ENCODE measurements at regions not wholly inside any gene's neighbourhood (a gene's known extent, or its start where the extent isn't known, plus 50 kb on each side); places are given as distances from the start of the nearest gene placed in this dataset.

DNA sequence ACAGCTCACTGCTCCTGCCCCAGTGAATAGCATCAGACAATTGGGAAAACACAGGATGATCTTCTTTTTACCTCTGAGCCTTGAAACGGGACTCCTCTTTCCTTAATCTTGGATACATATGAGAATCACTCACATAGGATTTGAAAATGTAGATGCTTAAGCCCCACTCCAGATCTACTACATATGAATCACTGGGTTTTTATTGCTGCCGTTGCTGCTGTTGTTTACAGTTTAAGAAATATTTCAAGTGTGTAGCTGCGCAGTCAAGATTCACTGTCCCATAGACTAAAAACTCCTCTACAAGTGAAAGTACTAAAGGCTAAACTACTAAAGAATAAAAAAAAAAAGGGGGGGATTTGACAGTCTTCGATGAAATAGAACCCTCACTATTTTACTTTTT lies 765.9 kb downstream of the NTRK3 start:
- Histone ChIP-seq H3K36me3 (ENCODE audit: insufficient read depth, low read length, poor library complexity, severe bottlenecking) (no peaks in the 10 kb centered on the region), H3K27me3 (replicated peaks; ENCODE audit: insufficient read depth, low read depth, low read length, poor library complexity) (no peaks in the 10 kb centered on the region), H3K27ac (ENCODE audit: low read depth, low read length, poor library complexity, severe bottlenecking) (no peak overlapping the region), H3K4me1 (ENCODE audit: insufficient read depth, low read length, poor library complexity, severe bottlenecking) (no peaks in the 10 kb centered on the region), H3K4me3 (ENCODE audit: low read depth, low read length, poor library complexity, severe bottlenecking) (no peak overlapping the region), H3K9me3 (ENCODE audit: low read depth, low read length, poor library complexity, severe bottlenecking) (peaks cover 31% of the 10 kb centered on the region)
- intact Hi-C loops (cut with micrococcal nuclease; ENCODE audit: unreplicated experiment), result no loop called here
- BruUV-seq (replicated peaks), result no TSS peak
- POLR2A ChIA-PET (ENCODE audit: low non-redundant PET), result no interaction called here
- DNase-seq (ENCODE audit: low spot score), result no peak
- CTCF ChIA-PET, result no interaction called here
- no peak for TF ChIP-seq CTCF (conservative IDR thresholded peaks at IDR 0.05; ENCODE audit: low read depth, low read length)
- TF ChIP-seq EZH2 (IDR thresholded peaks at IDR 0.05; ENCODE audit: borderline replicate concordance, low read depth, low read length, poor library complexity, severe bottlenecking), result no peak

DNA sequence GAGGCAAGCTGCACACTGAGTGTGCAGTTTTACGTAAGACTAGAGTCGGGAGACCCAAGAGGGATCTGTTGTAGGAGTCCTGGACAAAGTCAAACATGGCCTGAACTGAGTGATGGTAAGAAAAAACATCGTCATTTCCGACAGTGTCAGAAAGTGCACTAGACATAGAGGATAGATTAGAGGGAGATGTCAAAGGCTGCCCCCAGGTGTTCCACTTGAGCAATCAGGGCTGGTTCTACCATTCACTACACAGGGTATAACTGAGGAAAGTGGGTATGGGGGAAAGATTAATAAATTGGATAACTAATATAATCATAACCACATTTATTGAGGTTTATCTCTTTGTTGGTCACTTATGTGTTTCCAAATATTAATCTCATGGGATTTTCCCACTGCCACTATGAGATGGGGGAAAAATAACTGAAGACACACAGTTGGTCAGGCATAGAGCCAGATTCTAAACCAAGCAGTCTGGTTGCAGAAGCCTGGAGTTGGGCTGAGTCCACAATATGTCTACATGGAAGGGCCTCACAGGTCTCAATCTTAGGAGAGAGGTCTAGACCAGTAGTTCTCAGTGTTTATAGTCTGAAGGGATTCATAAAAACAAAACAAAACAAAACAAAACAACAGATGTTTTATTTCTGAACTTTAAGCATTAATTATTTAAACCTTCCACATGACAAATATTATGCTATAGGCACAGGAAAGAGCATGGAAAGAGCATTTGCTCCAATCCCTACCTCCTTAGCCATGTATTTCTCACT lies 766.5 kb downstream of the NTRK3 start:
- CTCF ChIA-PET, result no interaction called here
- no TSS peak for BruUV-seq (replicated peaks)
- no peak overlapping the region for H3K27ac ChIP-seq (ENCODE audit: low read depth, low read length, poor library complexity, severe bottlenecking)
- no peaks in the 10 kb centered on the region for H3K27me3 ChIP-seq (replicated peaks; ENCODE audit: insufficient read depth, low read depth, low read length, poor library complexity)
- H3K36me3 ChIP-seq (ENCODE audit: insufficient read depth, low read length, poor library complexity, severe bottlenecking), result no peaks in the 10 kb centered on the region
- no peak for DNase-seq (ENCODE audit: low spot score)
- H3K4me3 ChIP-seq (ENCODE audit: low read depth, low read length, poor library complexity, severe bottlenecking), result no peak overlapping the region
- intact Hi-C loops (cut with micrococcal nuclease; ENCODE audit: unreplicated experiment), result no loop called here
- H3K4me1 ChIP-seq (ENCODE audit: insufficient read depth, low read length, poor library complexity, severe bottlenecking), result no peaks in the 10 kb centered on the region
- POLR2A ChIA-PET (ENCODE audit: low non-redundant PET), result no interaction called here
- no peak for TF ChIP-seq CTCF (conservative IDR thresholded peaks at IDR 0.05; ENCODE audit: low read depth, low read length)
- no peak for TF ChIP-seq EZH2 (IDR thresholded peaks at IDR 0.05; ENCODE audit: borderline replicate concordance, low read depth, low read length, poor library complexity, severe bottlenecking)
- H3K9me3 ChIP-seq (ENCODE audit: low read depth, low read length, poor library complexity, severe bottlenecking), result peaks cover 26% of the 10 kb centered on the region

- BruUV-seq (replicated peaks), result no TSS peak
- TF ChIP-seq CTCF (conservative IDR thresholded peaks at IDR 0.05; ENCODE audit: low read depth, low read length) (no peak), EZH2 (IDR thresholded peaks at IDR 0.05; ENCODE audit: borderline replicate concordance, low read depth, low read length, poor library complexity, severe bottlenecking) (no peak)
- Histone ChIP-seq H3K4me3 (ENCODE audit: low read depth, low read length, poor library complexity, severe bottlenecking) (no peak overlapping the region), H3K27me3 (replicated peaks; ENCODE audit: insufficient read depth, low read depth, low read length, poor library complexity) (no peaks in the 10 kb centered on the region), H3K27ac (ENCODE audit: low read depth, low read length, poor library complexity, severe bottlenecking) (no peak overlapping the region), H3K36me3 (ENCODE audit: insufficient read depth, low read length, poor library complexity, severe bottlenecking) (no peaks in the 10 kb centered on the region), H3K4me1 (ENCODE audit: insufficient read depth, low read length, poor library complexity, severe bottlenecking) (no peaks in the 10 kb centered on the region), H3K9me3 (ENCODE audit: low read depth, low read length, poor library complexity, severe bottlenecking) (peaks cover 23% of the 10 kb centered on the region)
- CTCF ChIA-PET, result no interaction called here
- intact Hi-C loops (cut with micrococcal nuclease; ENCODE audit: unreplicated experiment), result no loop called here
- DNase-seq (ENCODE audit: low spot score), result no peak
- POLR2A ChIA-PET (ENCODE audit: low non-redundant PET), result no interaction called here
Measured at GRCh38 chr15:87489456-87489855, 767.1 kb downstream of the NTRK3 start.

Data from A673 (cell line).